HepG2 (cell line): ENCODE measurements at regions not wholly inside any gene's neighbourhood (a gene's known extent, or its start where the extent isn't known, plus 50 kb on each side); places are given as distances from the start of the nearest gene placed in this dataset.

Experiments
- AGO1 ChIP-seq: fragments of 200-400 bp; formaldehyde crosslinking; IDR thresholded peaks from 2 replicates; pipeline ENCODE4 v1.6.1; 2017; ENCODE audit warnings: mild to moderate bottlenecking, low read depth, low read length, moderate library complexity; ENCODE audit not compliant: poor library complexity, severe bottlenecking
- ATM ChIP-seq: fragments of 450-650 bp; IDR thresholded peaks from 2 replicates; pipeline ENCODE4 v1.7.1; 2017; ENCODE audit warnings: mild to moderate bottlenecking, borderline replicate concordance
- ETV5 ChIP-seq: IDR thresholded peaks from 2 replicates; pipeline ENCODE4 v1.6.1; 2018; ENCODE audit warnings: missing biosample characterization, missing genetic modification reagents, inconsistent platforms, borderline replicate concordance
- HIC2 ChIP-seq: sonication (generic); formaldehyde crosslinking; IDR thresholded peaks from 2 replicates; pipeline ENCODE4 v1.9.0; 2022; ENCODE audit warnings: low read depth, missing genetic modification reagents
- HOXD1 ChIP-seq: sonication (generic); formaldehyde crosslinking; IDR thresholded peaks from 2 replicates; pipeline ENCODE4 v1.5.0; 2020; ENCODE audit warnings: missing genetic modification reagents
- KLF6 ChIP-seq: IDR thresholded peaks from 2 replicates; pipeline ENCODE4 v1.8.0; 2016; ENCODE audit warnings: missing biosample characterization, missing genetic modification reagents
- MED1 ChIP-seq: sonication (generic); formaldehyde crosslinking; IDR thresholded peaks from 2 replicates; pipeline ENCODE4 v1.4.0; 2020; ENCODE audit warnings: missing genetic modification reagents
- MIER3 ChIP-seq: IDR thresholded peaks from 2 replicates; pipeline ENCODE4 v1.6.1; 2016; ENCODE audit warnings: missing compliant biosample characterization, borderline replicate concordance
- MIXL1 ChIP-seq: IDR thresholded peaks from 2 replicates; pipeline ENCODE4 v1.6.1; 2016
- NCOA1 ChIP-seq: sonication (generic); formaldehyde crosslinking; IDR thresholded peaks from 2 replicates; pipeline ENCODE4 v1.9.0; 2021; ENCODE audit warnings: missing genetic modification reagents
- NCOA2 ChIP-seq: sonication (generic); formaldehyde crosslinking; IDR thresholded peaks from 2 replicates; pipeline ENCODE4 v1.8.0; 2022; ENCODE audit warnings: inconsistent platforms
- NFYC ChIP-seq: IDR thresholded peaks from 2 replicates; pipeline ENCODE4 v1.6.1; 2016; ENCODE audit warnings: missing genetic modification reagents, missing compliant biosample characterization
- SP5 ChIP-seq: IDR thresholded peaks from 2 replicates; pipeline ENCODE4 v1.6.1; 2016; ENCODE audit warnings: low read depth, borderline replicate concordance
- ZBTB7A ChIP-seq: sonication (generic); formaldehyde crosslinking; IDR thresholded peaks from 2 replicates; pipeline ENCODE4 v1.8.0; 2022; ENCODE audit warnings: mild to moderate bottlenecking, missing genetic modification reagents
- ZMYM4 ChIP-seq: sonication (generic); formaldehyde crosslinking; IDR thresholded peaks from 2 replicates; pipeline ENCODE4 v1.8.1; 2023; ENCODE audit warnings: mild to moderate bottlenecking, missing genetic modification reagents
- ZNF263 ChIP-seq: sonication (generic); formaldehyde crosslinking; IDR thresholded peaks from 2 replicates; pipeline ENCODE4 v1.4.0; 2020; ENCODE audit warnings: missing genetic modification reagents
- ZNF34 ChIP-seq: sonication (generic); formaldehyde crosslinking; IDR thresholded peaks from 2 replicates; pipeline ENCODE4 v1.4.0; 2020; ENCODE audit warnings: mild to moderate bottlenecking, missing genetic modification reagents, borderline replicate concordance
- ZNF446 ChIP-seq: sonication (generic); formaldehyde crosslinking; IDR thresholded peaks from 2 replicates; pipeline ENCODE4 v1.5.0; 2020; ENCODE audit warnings: mild to moderate bottlenecking, missing genetic modification reagents
- ZNF468 ChIP-seq: sonication (generic); formaldehyde crosslinking; IDR thresholded peaks from 2 replicates; pipeline ENCODE4 v1.8.0; 2022; ENCODE audit warnings: mild to moderate bottlenecking, moderate library complexity, missing genetic modification reagents
- ZNF614 ChIP-seq: IDR thresholded peaks from 2 replicates; pipeline ENCODE4 v1.6.1; 2018; ENCODE audit warnings: missing biosample characterization, missing genetic modification reagents, inconsistent platforms, borderline replicate concordance
- ZNF619 ChIP-seq: sonication (generic); formaldehyde crosslinking; IDR thresholded peaks from 2 replicates; pipeline ENCODE4 v1.4.0; 2020; ENCODE audit warnings: mild to moderate bottlenecking, missing genetic modification reagents
- TF ChIP-seq, protein P1 (sequence below): sonication (generic); formaldehyde crosslinking; IDR thresholded peaks from 2 replicates; pipeline ENCODE4 v1.4.0; 2020; ENCODE audit warnings: missing genetic modification reagents
- TF ChIP-seq, protein P2 (sequence below): sonication (generic); formaldehyde crosslinking; conservative IDR thresholded peaks from 2 replicates; pipeline ENCODE4 v1.4.0; 2020; ENCODE audit warnings: mild to moderate bottlenecking, missing genetic modification reagents, moderate library complexity
- TF ChIP-seq, protein P3 (sequence below): IDR thresholded peaks from 2 replicates; pipeline ENCODE4 v1.6.1; 2016; ENCODE audit warnings: missing biosample characterization, missing genetic modification reagents, low read depth

GRCh38 chr15:53851110-53851848, 91.8 kb upstream of the WDR72 start (continued):
- TF ChIP-seq, protein P1, sequence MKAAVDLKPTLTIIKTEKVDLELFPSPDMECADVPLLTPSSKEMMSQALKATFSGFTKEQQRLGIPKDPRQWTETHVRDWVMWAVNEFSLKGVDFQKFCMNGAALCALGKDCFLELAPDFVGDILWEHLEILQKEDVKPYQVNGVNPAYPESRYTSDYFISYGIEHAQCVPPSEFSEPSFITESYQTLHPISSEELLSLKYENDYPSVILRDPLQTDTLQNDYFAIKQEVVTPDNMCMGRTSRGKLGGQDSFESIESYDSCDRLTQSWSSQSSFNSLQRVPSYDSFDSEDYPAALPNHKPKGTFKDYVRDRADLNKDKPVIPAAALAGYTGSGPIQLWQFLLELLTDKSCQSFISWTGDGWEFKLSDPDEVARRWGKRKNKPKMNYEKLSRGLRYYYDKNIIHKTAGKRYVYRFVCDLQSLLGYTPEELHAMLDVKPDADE (CRISPR knock-in tag) = no peak
- TF ChIP-seq ZBTB7A (CRISPR knock-in tag) (no peak), SP5 (CRISPR knock-in tag) (no peak), ATM (no peak), NFYC (CRISPR knock-in tag) (no peak), ZNF468 (CRISPR knock-in tag) (no peak), NCOA2 (CRISPR knock-in tag) (0 out of 2 replicates have a peak, but pooled peaks have one; percentile 11), MIER3 (CRISPR knock-in tag) (no peak), ZNF614 (CRISPR knock-in tag) (0 out of 2 replicates have a peak, but pooled peaks have one; percentile 41), ZNF619 (0 out of 2 replicates have a peak, but pooled peaks have one; percentile 42), NCOA1 (CRISPR knock-in tag) (no peak), AGO1 (no peak), HIC2 (CRISPR knock-in tag) (no peak), KLF6 (CRISPR knock-in tag) (no peak), ZMYM4 (CRISPR knock-in tag) (peak; percentile 64), ZNF446 (CRISPR knock-in tag) (no peak), HOXD1 (CRISPR knock-in tag) (no peak), ETV5 (CRISPR knock-in tag) (no peak), ZNF34 (CRISPR knock-in tag) (no peak), MED1 (CRISPR knock-in tag) (peak; percentile 16; the same call in 1 of the 2 replicates), MIXL1 (peak; percentile 45; the same call in 1 of the 2 replicates), ZNF263 (no peak)
- TF ChIP-seq, protein P2, sequence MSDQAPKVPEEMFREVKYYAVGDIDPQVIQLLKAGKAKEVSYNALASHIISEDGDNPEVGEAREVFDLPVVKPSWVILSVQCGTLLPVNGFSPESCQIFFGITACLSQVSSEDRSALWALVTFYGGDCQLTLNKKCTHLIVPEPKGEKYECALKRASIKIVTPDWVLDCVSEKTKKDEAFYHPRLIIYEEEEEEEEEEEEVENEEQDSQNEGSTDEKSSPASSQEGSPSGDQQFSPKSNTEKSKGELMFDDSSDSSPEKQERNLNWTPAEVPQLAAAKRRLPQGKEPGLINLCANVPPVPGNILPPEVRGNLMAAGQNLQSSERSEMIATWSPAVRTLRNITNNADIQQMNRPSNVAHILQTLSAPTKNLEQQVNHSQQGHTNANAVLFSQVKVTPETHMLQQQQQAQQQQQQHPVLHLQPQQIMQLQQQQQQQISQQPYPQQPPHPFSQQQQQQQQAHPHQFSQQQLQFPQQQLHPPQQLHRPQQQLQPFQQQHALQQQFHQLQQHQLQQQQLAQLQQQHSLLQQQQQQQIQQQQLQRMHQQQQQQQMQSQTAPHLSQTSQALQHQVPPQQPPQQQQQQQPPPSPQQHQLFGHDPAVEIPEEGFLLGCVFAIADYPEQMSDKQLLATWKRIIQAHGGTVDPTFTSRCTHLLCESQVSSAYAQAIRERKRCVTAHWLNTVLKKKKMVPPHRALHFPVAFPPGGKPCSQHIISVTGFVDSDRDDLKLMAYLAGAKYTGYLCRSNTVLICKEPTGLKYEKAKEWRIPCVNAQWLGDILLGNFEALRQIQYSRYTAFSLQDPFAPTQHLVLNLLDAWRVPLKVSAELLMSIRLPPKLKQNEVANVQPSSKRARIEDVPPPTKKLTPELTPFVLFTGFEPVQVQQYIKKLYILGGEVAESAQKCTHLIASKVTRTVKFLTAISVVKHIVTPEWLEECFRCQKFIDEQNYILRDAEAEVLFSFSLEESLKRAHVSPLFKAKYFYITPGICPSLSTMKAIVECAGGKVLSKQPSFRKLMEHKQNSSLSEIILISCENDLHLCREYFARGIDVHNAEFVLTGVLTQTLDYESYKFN (CRISPR knock-in tag) = peak; percentile 55
- TF ChIP-seq, protein P3, sequence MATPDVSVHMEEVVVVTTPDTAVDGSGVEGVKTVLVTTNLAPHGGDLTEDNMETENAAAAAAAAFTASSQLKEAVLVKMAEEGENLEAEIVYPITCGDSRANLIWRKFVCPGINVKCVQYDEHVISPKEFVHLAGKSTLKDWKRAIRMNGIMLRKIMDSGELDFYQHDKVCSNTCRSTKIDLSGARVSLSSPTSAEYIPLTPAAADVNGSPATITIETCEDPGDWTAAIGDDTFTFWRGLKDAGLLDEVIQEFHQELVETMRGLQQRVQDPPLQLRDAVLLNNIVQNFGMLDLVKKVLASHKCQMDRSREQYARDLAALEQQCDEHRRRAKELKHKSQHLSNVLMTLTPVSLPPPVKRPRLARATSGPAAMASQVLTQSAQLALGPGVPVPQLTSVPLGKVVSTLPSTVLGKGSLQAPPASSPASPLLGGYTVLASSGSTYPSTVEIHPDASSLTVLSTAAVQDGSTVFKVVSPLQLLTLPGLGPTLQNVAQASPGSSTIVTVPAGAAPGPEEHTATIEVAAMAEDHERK = no peak
